ENCODE measurements at regions not wholly inside any gene's neighbourhood (a gene's known extent, or its start where the extent isn't known, plus 50 kb on each side); places are given as distances from the start of the nearest gene placed in this dataset.
A peak's percentile ranks its signal among the peaks of the same experiment; 100 is the strongest.

DNA sequence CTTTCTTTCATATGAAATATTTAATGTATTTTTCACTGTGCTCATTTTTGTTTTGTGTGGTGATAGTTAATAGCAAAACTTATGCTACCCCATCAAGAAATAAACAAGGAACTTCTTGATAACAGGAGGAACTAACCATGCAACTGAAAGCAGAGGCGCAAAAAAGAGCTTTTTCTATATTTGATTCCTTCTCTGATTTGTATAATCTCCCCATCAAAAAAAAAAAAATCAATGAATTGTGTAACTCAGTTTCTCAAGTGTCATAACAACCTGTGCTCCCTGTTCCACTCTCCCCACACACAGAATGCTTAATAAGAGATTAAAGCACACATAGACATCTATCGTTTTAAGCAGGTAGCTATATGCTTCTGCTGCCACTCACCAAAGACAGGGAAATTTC, 67.3 kb upstream of the MED4 start:
- 35% methylated on average over 2 of the region's 2 CpGs for WGBS (ENCODE audit: insufficient coverage, low coverage, missing lambda C conversion rate)
- BruUV-seq (replicated peaks): no TSS peak
- Histone ChIP-seq H3K9ac (ENCODE audit: insufficient read depth in 1 of 2, low read depth in 2 of 2, low read length in 2 of 2) (no peak overlapping the region), H3K27me3 (ENCODE audit: control insufficient read depth in 2 of 2, insufficient read depth in 2 of 2, low read length in 2 of 2) (no peaks in the 10 kb centered on the region), H2AFZ (ENCODE audit: low read depth, low read length) (no peak overlapping the region; the same call in 1 of the 2 replicates), H3K27ac (ENCODE audit: extremely low read depth, low read depth, low read length) (no peak overlapping the region), H3K9me1 (ENCODE audit: control insufficient read depth, insufficient read depth, low read length) (no peaks in the 10 kb centered on the region), H3K4me2 (ENCODE audit: insufficient read depth, low read length) (no peak overlapping the region), H3K36me3 (ENCODE audit: control insufficient read depth, insufficient read depth, low read length) (no peaks in the 10 kb centered on the region), H4K20me1 (replicated peaks; ENCODE audit: control insufficient read depth, insufficient read depth, low read length) (no peaks in the 10 kb centered on the region), H3K9me3 (replicated peaks; ENCODE audit: control insufficient read depth, insufficient read depth, low read depth, low read length) (no peaks in the 10 kb centered on the region), H3K4me3 (no peak overlapping the region), H3K4me1 (replicated peaks in 1 of 2; ENCODE audit: control insufficient read depth in 2 of 2, insufficient read depth in 2 of 2, low read length in 2 of 2) (peaks cover 0 to 11% of the 10 kb centered on the region in 2 experiments; a peak in 3 of 5 replicates), H3K79me2 (ENCODE audit: control insufficient read depth, insufficient read depth, low read length) (no peaks in the 10 kb centered on the region)
- FAIRE-seq: no peak
- no peak for ATAC-seq
- intact Hi-C loops (cut with micrococcal nuclease): no loop called here
- POLR2A ChIA-PET: interaction anchor here (0.6 to 1.2 kb wide), 3 partner anchors 14 to 142 kb away, joined by 3 to 4 read pairs (median 3); partner anchors contain the start of gene ITM2B
- CTCF ChIA-PET (ENCODE audit: low intra/inter-chr PET ratio): no interaction called here
- no peak for DNase-seq (ENCODE audit: extremely low read depth in 1 of 4, low spot score in 3 of 4)
- in situ Hi-C loops (cut with MboI): no loop called here
- TF ChIP-seq FOXK2 (conservative IDR thresholded peaks at IDR 0.05 in 1 of 2, IDR thresholded peaks at IDR 0.05 in 1 of 2; ENCODE audit: low read depth in 2 of 2) (0 out of 4 replicates have a peak, but pooled peaks of 1 of the 2 experiments have one; percentile 2), ZNF695 (CRISPR knock-in tag; IDR thresholded peaks at IDR 0.05) (no peak), ZNF592 (IDR thresholded peaks at IDR 0.05) (0 out of 2 replicates have a peak, but pooled peaks have one; percentile 6), RFX1 (IDR thresholded peaks at IDR 0.05) (0 out of 2 replicates have a peak, but pooled peaks have one; percentile 0)
